Esophagus muscularis mucosa (tissue), 4 donors: ENCODE measurements at regions not wholly inside any gene's neighbourhood (a gene's known extent, or its start where the extent isn't known, plus 50 kb on each side); places are given as distances from the start of the nearest gene placed in this dataset.
"Not testable (repeated sequence)": the region's sequence is repeated elsewhere in the genome, so short reads cannot be mapped to it uniquely, and the experiment has no call there.

Source experiments
- DNase-seq: peaks from one replicate; pipeline ENCODE4 v3.0.0-alpha.2; 2017; ENCODE audit errors: extremely low spot score
- H3K27ac ChIP-seq, 4 donors: fragments of 200-600 bp; sonication (generic); replicated peaks in 1 of 4; 1 replicate in 3 of 4; 2 replicates in 1 of 4; pipeline ENCODE4 v1.5.1; 2016 to 2019; ENCODE audit warnings: mild to moderate bottlenecking in 1 of 4
- H3K27me3 ChIP-seq, 4 donors: fragments of 200-600 bp; sonication (generic); one replicate each; pipeline versions ENCODE4 v1.5.1 to v1.6.0; 2016 to 2019
- H3K36me3 ChIP-seq, 4 donors: fragments of 200-600 bp; sonication (generic); one replicate each; pipeline ENCODE4 v1.5.1; 2016 to 2019
- H3K4me1 ChIP-seq, 4 donors: fragments of 200-600 bp; sonication (generic); one replicate each; pipeline ENCODE4 v1.5.1; 2016 to 2019
- H3K4me3 ChIP-seq, 4 donors: fragments of 200-600 bp; sonication (generic); 1 replicate in 2 of 4; 2 replicates in 2 of 4; pipeline ENCODE4 v1.5.1; 2016 to 2019; ENCODE audit warnings: mild to moderate bottlenecking in 4 of 4, moderate library complexity in 1 of 4
- H3K9me3 ChIP-seq, 4 donors: fragments of 200-600 bp; sonication (generic); 1 replicate in 3 of 4; 2 replicates in 1 of 4; pipeline ENCODE4 v1.5.1; 2016 to 2019
- EP300 ChIP-seq: sonication (generic); formaldehyde crosslinking; IDR thresholded peaks from one replicate; pipeline ENCODE4 v1.6.1; 2017; ENCODE audit warnings: antibody characterized with exemption
- POLR2A ChIP-seq: fragments of 450-650 bp; IDR thresholded peaks from one replicate; pipeline ENCODE4 v1.6.1; 2017; ENCODE audit warnings: antibody characterized with exemption, moderate library complexity, mild to moderate bottlenecking, low read depth
- POLR2AphosphoS5 ChIP-seq, 2 donors: sonication (generic); formaldehyde crosslinking; IDR thresholded peaks; one replicate each; pipeline ENCODE4 v1.6.1; 2017; ENCODE audit warnings: antibody characterized with exemption in 2 of 2
- WGBS: methylation state at CpG from one replicate; pipeline ENCODE4 v1.1.5; 2018; 5-methylcytosine and 5-hydroxymethylcytosine counted together
- intact Hi-C: fragments of 100-400 bp; cut with DNase I; formaldehyde crosslinking; loops from one replicate; pipeline ENCODE4 v1.15.1; 2023
- TF ChIP-seq, protein P1 (sequence below), 3 experiments: fragments of 200-600 bp in 2 of 3; fragments of 450-650 bp in 1 of 3; sonication (generic) in 2 of 3; IDR thresholded peaks; one replicate each; pipeline ENCODE4 v1.5.1; 2017 to 2019; ENCODE audit warnings: antibody characterized with exemption in 3 of 3, mild to moderate bottlenecking in 2 of 3, moderate library complexity in 1 of 3

DNA sequence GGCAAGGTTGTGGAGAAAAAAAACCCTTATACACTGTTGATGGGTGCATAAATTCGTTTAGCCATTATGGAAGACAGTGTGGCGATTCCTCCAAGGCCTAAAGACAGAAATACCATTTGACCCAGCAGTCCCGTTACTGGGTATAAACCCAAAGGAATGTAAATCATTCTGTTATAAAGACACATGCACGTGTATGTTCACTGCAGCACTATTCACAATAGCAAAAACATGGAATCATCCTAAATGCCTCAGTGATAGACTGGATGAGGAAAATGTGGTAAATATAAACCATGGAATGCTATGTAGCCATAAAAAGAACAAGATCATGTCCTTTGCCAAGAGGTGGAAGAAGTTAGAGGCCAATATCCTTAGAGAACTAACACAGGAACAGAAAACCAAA, 119.9 kb upstream of the PRR16 start:
- Histone ChIP-seq H3K27me3 (no peaks in the 10 kb centered on the region), H3K27ac (no peak overlapping the region), H3K4me3 (no peak overlapping the region), H3K9me3 (no peaks in the 10 kb centered on the region), H3K36me3 (no peaks in the 10 kb centered on the region), H3K4me1 (no peaks in the 10 kb centered on the region)
- TF ChIP-seq POLR2AphosphoS5 (IDR thresholded peaks at IDR 0.05) (no peak), EP300 (no peak), POLR2A (no peak)
- TF ChIP-seq, protein P1, sequence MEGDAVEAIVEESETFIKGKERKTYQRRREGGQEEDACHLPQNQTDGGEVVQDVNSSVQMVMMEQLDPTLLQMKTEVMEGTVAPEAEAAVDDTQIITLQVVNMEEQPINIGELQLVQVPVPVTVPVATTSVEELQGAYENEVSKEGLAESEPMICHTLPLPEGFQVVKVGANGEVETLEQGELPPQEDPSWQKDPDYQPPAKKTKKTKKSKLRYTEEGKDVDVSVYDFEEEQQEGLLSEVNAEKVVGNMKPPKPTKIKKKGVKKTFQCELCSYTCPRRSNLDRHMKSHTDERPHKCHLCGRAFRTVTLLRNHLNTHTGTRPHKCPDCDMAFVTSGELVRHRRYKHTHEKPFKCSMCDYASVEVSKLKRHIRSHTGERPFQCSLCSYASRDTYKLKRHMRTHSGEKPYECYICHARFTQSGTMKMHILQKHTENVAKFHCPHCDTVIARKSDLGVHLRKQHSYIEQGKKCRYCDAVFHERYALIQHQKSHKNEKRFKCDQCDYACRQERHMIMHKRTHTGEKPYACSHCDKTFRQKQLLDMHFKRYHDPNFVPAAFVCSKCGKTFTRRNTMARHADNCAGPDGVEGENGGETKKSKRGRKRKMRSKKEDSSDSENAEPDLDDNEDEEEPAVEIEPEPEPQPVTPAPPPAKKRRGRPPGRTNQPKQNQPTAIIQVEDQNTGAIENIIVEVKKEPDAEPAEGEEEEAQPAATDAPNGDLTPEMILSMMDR (IDR thresholded peaks at IDR 0.05) = no peak
- no peak for DNase-seq
- 70% methylated on average over 4 of the region's 4 CpGs for WGBS
- intact Hi-C loops = no loop called here

GRCh38 chr5:120345947-120346346, 118.2 kb upstream of the PRR16 start:
- DNase-seq = no peak
- Histone ChIP-seq H3K4me1 (no peaks in the 10 kb centered on the region), H3K27ac (no peak overlapping the region), H3K4me3 (no peak overlapping the region), H3K36me3 (no peaks in the 10 kb centered on the region), H3K9me3 (peaks cover 0 to under 1% (median 0%) of the 10 kb centered on the region in 4 donors), H3K27me3 (no peaks in the 10 kb centered on the region)
- intact Hi-C loops = no loop called here
- 85% methylated on average over 4 of the region's 4 CpGs for WGBS
- TF ChIP-seq EP300 (no peak), POLR2AphosphoS5 (IDR thresholded peaks at IDR 0.05) (no peak), POLR2A (no peak)
- TF ChIP-seq, protein P1 (IDR thresholded peaks at IDR 0.05) = no peak

GRCh38 chr5:120351071-120351470, 113.0 kb upstream of the PRR16 start:
- H3K27me3 ChIP-seq, DNase-seq, H3K27ac ChIP-seq, H3K4me1 ChIP-seq, H3K9me3 ChIP-seq, H3K36me3 ChIP-seq, intact Hi-C loops, H3K4me3 ChIP-seq: not testable (repeated sequence)
- WGBS = 93% methylated on average over 5 of the region's 5 CpGs

- Histone ChIP-seq H3K36me3 (no peaks in the 10 kb centered on the region), H3K27me3 (no peaks in the 10 kb centered on the region), H3K4me1 (no peaks in the 10 kb centered on the region), H3K9me3 (peaks cover 0 to 6% (median 3%) of the 10 kb centered on the region in 4 donors), H3K4me3 (no peak overlapping the region), H3K27ac (no peak overlapping the region)
- TF ChIP-seq, protein P1 (IDR thresholded peaks at IDR 0.05) = no peak
- no peak for TF ChIP-seq EP300
- no peak for TF ChIP-seq POLR2AphosphoS5 (IDR thresholded peaks at IDR 0.05)
- no peak for TF ChIP-seq POLR2A
- WGBS = 59% methylated on average over 2 of the region's 2 CpGs
- DNase-seq = no peak
- intact Hi-C loops = no loop called here
These were observed 110.0 kb upstream of the PRR16 start for GRCh38 chr5:120354126-120354525.

DNA sequence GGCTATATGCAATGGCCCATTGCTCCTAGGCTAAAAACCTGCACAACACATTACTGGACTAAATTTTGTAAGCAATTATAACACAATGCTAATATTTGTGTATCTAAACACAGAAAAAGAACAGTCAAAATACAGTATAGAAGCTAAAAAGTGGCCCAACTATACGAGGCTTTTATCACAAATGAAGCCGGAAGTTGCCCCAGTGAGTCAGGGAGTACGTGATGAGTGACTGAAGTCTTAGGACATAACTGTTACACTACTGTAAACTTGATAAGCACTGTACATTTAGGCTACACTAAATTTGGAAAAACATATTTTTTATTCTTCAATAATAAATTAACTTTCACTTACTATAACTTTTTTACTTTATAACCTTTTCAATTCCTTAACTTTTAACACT, 105.2 kb upstream of the PRR16 start:
- Histone ChIP-seq H3K36me3 (no peaks in the 10 kb centered on the region), H3K9me3 (no peaks in the 10 kb centered on the region), H3K4me3 (no peak overlapping the region), H3K27me3 (no peaks in the 10 kb centered on the region), H3K27ac (no peak overlapping the region), H3K4me1 (no peaks in the 10 kb centered on the region)
- intact Hi-C loops = no loop called here
- DNase-seq = no peak
- 92% methylated on average over 3 of the region's 3 CpGs for WGBS
- TF ChIP-seq EP300 (no peak), POLR2A (no peak), POLR2AphosphoS5 (IDR thresholded peaks at IDR 0.05) (no peak)
- TF ChIP-seq, protein P1 (IDR thresholded peaks at IDR 0.05) = no peak
